GM18502 (cell line): ENCODE measurements at regions not wholly inside any gene's neighbourhood (a gene's known extent, or its start where the extent isn't known, plus 50 kb on each side); places are given as distances from the start of the nearest gene placed in this dataset.
"Not testable (repeated sequence)": the region's sequence is repeated elsewhere in the genome, so short reads cannot be mapped to it uniquely, and the experiment has no call there.

Experiments
- ATAC-seq: cut with Tn5 transposase; IDR thresholded peaks from one replicate; pipeline ENCODE4 v1.9.1; 2021; ENCODE audit warnings: mild to moderate bottlenecking; ENCODE audit not compliant: unreplicated experiment, poor library complexity

GRCh38 chr17:65323049-65323448 lies 185.9 kb downstream of the RGS9 start:
- ATAC-seq, result no peak

GRCh38 chr17:65320820-65321219 lies 183.7 kb downstream of the RGS9 start:
- no peak for ATAC-seq

- no peak for ATAC-seq
Measured at GRCh38 chr17:65314212-65314611, 177.0 kb downstream of the RGS9 start.

GRCh38 chr17:65312718-65313377 lies 175.7 kb downstream of the RGS9 start:
- ATAC-seq, result no peak

- no peak for ATAC-seq
Measured at GRCh38 chr17:65311261-65311660, 174.1 kb downstream of the RGS9 start.

- ATAC-seq, result no peak
Measured at GRCh38 chr17:65307961-65308316, 170.8 kb downstream of the RGS9 start.

GRCh38 chr17:65307081-65307960 lies 170.2 kb downstream of the RGS9 start:
- ATAC-seq, result no peak

- no peak for ATAC-seq
Measured at GRCh38 chr17:65305778-65306177, 168.6 kb downstream of the RGS9 start.

GRCh38 chr17:65305116-65305515 lies 167.9 kb downstream of the RGS9 start:
- ATAC-seq, result no peak

GRCh38 chr17:65301882-65302281 lies 164.7 kb downstream of the RGS9 start:
- not testable (repeated sequence) for ATAC-seq

GRCh38 chr17:65301184-65301583 lies 164.0 kb downstream of the RGS9 start:
- no peak for ATAC-seq

GRCh38 chr17:65297916-65298315 lies 160.7 kb downstream of the RGS9 start:
- ATAC-seq, result no peak

- no peak for ATAC-seq
Measured at GRCh38 chr17:65297384-65297783, 160.2 kb downstream of the RGS9 start.

- peak; percentile 73 for ATAC-seq
Measured at GRCh38 chr17:65294181-65294719, 157.1 kb downstream of the RGS9 start.

GRCh38 chr17:65293584-65294180 lies 156.5 kb downstream of the RGS9 start:
- ATAC-seq, result no peak

- no peak for ATAC-seq
Measured at GRCh38 chr17:65292430-65292829, 155.3 kb downstream of the RGS9 start.

- ATAC-seq, result not testable (repeated sequence)
Measured at GRCh38 chr17:65291301-65291700, 154.1 kb downstream of the RGS9 start.

- no peak for ATAC-seq
Measured at GRCh38 chr17:65290616-65291015, 153.4 kb downstream of the RGS9 start.

- no peak for ATAC-seq
Measured at GRCh38 chr17:65290056-65290455, 152.9 kb downstream of the RGS9 start.

GRCh38 chr17:65287040-65287439 lies 149.9 kb downstream of the RGS9 start:
- no peak for ATAC-seq

GRCh38 chr17:65283704-65284103 lies 146.5 kb downstream of the RGS9 start:
- no peak for ATAC-seq
